SK-N-SH (cell line): ENCODE measurements at regions not wholly inside any gene's neighbourhood (a gene's known extent, or its start where the extent isn't known, plus 50 kb on each side); places are given as distances from the start of the nearest gene placed in this dataset.

Source experiments
- CTCF ChIA-PET: fragments of 300-600, 350-600 bp; formaldehyde crosslinking; extraction: SDS; loops from one replicate; lab custom pipeline; 2021; lab: Yijun Ruan, JAX
- POLR2A ChIA-PET: fragments of 350-600 bp; sonication (Branson Sonifier 250); formaldehyde crosslinking; extraction: SDS; loops from one replicate; lab custom pipeline; 2020; ENCODE audit warnings: antibody characterized with exemption, inconsistent platforms; lab: Yijun Ruan, JAX
- DNase-seq: peaks from one replicate; pipeline ENCODE4 v3.0.0; 2012
- H2AFZ ChIP-seq: fragments of 200-600 bp; sonication (generic); 2 replicates; pipeline ENCODE4 v1.8.1; 2016; ENCODE audit warnings: antibody characterized with exemption, mild to moderate bottlenecking, low read depth
- H3F3A ChIP-seq: fragments of 200-600 bp; sonication (generic); replicated peaks from 2 replicates; pipeline ENCODE3; 2016; ENCODE audit warnings: antibody characterized with exemption, mild to moderate bottlenecking; ENCODE audit not compliant: insufficient read depth
- H3K27ac ChIP-seq, 2 experiments: fragments of 200-500 bp in 1 of 2; fragments of 200-600 bp in 1 of 2; sonication (Bioruptor generic) in 1 of 2; sonication (generic), shearing (Covaris generic) in 1 of 2; 2 replicates each; pipeline versions ENCODE4 v1.5.1 to v1.6.1; 2014 to 2016; ENCODE audit warnings: low read depth in 2 of 2, inconsistent platforms in 1 of 2, low read length in 1 of 2, mild to moderate bottlenecking in 1 of 2, mixed read lengths in 1 of 2
- H3K27me3 ChIP-seq: fragments of 200-600 bp; sonication (generic), shearing (Covaris generic); 2 replicates; pipeline ENCODE4 v1.6.1; 2016; ENCODE audit warnings: mixed run types; ENCODE audit not compliant: insufficient read depth
- H3K36me3 ChIP-seq, 2 experiments: fragments of 200-500 bp in 1 of 2; fragments of 200-600 bp in 1 of 2; sonication (Bioruptor generic) in 1 of 2; sonication (generic) in 1 of 2; replicated peaks in 1 of 2; 2 replicates each; pipeline versions ENCODE3 to v1.5.1; 2014 to 2016; ENCODE audit warnings: low read length in 1 of 2, mild to moderate bottlenecking in 1 of 2; ENCODE audit not compliant: insufficient read depth in 2 of 2, control insufficient read depth in 1 of 2
- H3K4me1 ChIP-seq, 2 experiments: fragments of 200-500 bp in 1 of 2; fragments of 200-600 bp in 1 of 2; sonication (Bioruptor generic) in 1 of 2; sonication (generic), shearing (Covaris generic) in 1 of 2; 2 replicates each; pipeline versions ENCODE4 v1.5.1 to v1.6.1; 2014 to 2016; ENCODE audit warnings: low read depth in 1 of 2, low read length in 1 of 2, mixed run types in 1 of 2; ENCODE audit not compliant: insufficient read depth in 2 of 2, control insufficient read depth in 1 of 2
- H3K4me2 ChIP-seq: fragments of 200-600 bp; sonication (generic), shearing (Covaris generic); 2 replicates; pipeline ENCODE4 v1.6.1; 2017; ENCODE audit warnings: mixed run types
- H3K4me3 ChIP-seq, 2 experiments: fragments of 200-500 bp in 1 of 2; fragments of 200-600 bp in 1 of 2; sonication (Bioruptor generic) in 1 of 2; sonication (generic), shearing (Covaris generic) in 1 of 2; 2 replicates each; pipeline versions ENCODE4 v1.5.1 to v1.8.1; 2014 to 2016; ENCODE audit warnings: low read depth in 2 of 2, inconsistent platforms in 1 of 2, low read length in 1 of 2, mild to moderate bottlenecking in 1 of 2, mixed read lengths in 1 of 2, moderate library complexity in 1 of 2
- H3K79me2 ChIP-seq: fragments of 200-600 bp; sonication (generic); 2 replicates; pipeline ENCODE4 v1.8.1; 2017; ENCODE audit warnings: mild to moderate bottlenecking; ENCODE audit not compliant: insufficient read depth
- H3K9ac ChIP-seq: fragments of 200-600 bp; sonication (generic); 2 replicates; pipeline ENCODE4 v1.6.1; 2017; ENCODE audit warnings: mixed run types
- H3K9me2 ChIP-seq: fragments of 200-600 bp; sonication (generic); 2 replicates; pipeline ENCODE4 v1.6.1; 2017; ENCODE audit warnings: mixed run types
- H3K9me3 ChIP-seq: fragments of 200-600 bp; sonication (generic); 2 replicates; pipeline ENCODE4 v1.6.1; 2017; ENCODE audit warnings: mixed run types, mild to moderate bottlenecking, moderate library complexity
- H4K20me1 ChIP-seq: fragments of 200-600 bp; sonication (generic); 2 replicates; pipeline ENCODE4 v1.6.1; 2017; ENCODE audit warnings: mild to moderate bottlenecking, mixed run types; ENCODE audit not compliant: insufficient read depth
- CTCF ChIP-seq: fragments of 200-600 bp; sonication (generic); IDR thresholded peaks from 2 replicates; pipeline ENCODE4 v1.6.1; 2017; ENCODE audit warnings: antibody characterized with exemption, mild to moderate bottlenecking, moderate library complexity
- ELF1 ChIP-seq: IDR thresholded peaks from 2 replicates; pipeline ENCODE4 v1.4.0; 2012
- EZH2phosphoT487 ChIP-seq: fragments of 200-600 bp; sonication (generic); IDR thresholded peaks from 2 replicates; pipeline ENCODE4 v1.6.1; 2017; ENCODE audit warnings: low read depth, mixed run types, mild to moderate bottlenecking, antibody characterized with exemption, moderate library complexity, borderline replicate concordance
- FOXM1 ChIP-seq: IDR thresholded peaks from 2 replicates; pipeline ENCODE4 v1.4.0; 2012; ENCODE audit warnings: low read depth, mild to moderate bottlenecking
- GABPA ChIP-seq: IDR thresholded peaks from 2 replicates; pipeline ENCODE4 v1.4.0; 2012; ENCODE audit warnings: low read depth, mild to moderate bottlenecking
- GATA2 ChIP-seq: sonication (generic); formaldehyde crosslinking; IDR thresholded peaks from 2 replicates; pipeline ENCODE4 v1.5.0; 2020; ENCODE audit warnings: mild to moderate bottlenecking, missing genetic modification reagents
- JUND ChIP-seq: IDR thresholded peaks from 2 replicates; pipeline ENCODE4 v1.4.0; 2012
- MXI1 ChIP-seq: IDR thresholded peaks from 2 replicates; pipeline ENCODE4 v1.6.1; 2012; ENCODE audit warnings: mild to moderate bottlenecking, low read depth, low read length, improper control_type of control experiment
- NRF1 ChIP-seq: IDR thresholded peaks from 2 replicates; pipeline ENCODE4 v1.6.1; 2012; ENCODE audit warnings: low read depth, mild to moderate bottlenecking, low read length
- POLR2AphosphoS5 ChIP-seq: IDR thresholded peaks from 2 replicates; pipeline ENCODE4 v1.6.1; 2012; ENCODE audit warnings: low read depth, low read length
- RAD21 ChIP-seq: IDR thresholded peaks from 2 replicates; pipeline ENCODE4 v1.6.1; 2012; ENCODE audit warnings: mild to moderate bottlenecking, low read length
- REST ChIP-seq: IDR thresholded peaks from 2 replicates; pipeline ENCODE4 v1.6.1; 2012; ENCODE audit warnings: mild to moderate bottlenecking, low read depth, low read length, moderate library complexity
- USF1 ChIP-seq: IDR thresholded peaks from 2 replicates; pipeline ENCODE4 v1.4.0; 2012; ENCODE audit warnings: low read depth, borderline replicate concordance
- WGBS: methylation state at CpG from one replicate; pipeline ENCODE4 v1.1.6; 2017; ENCODE audit warnings: low lambda C conversion rate; 5-methylcytosine and 5-hydroxymethylcytosine counted together

GRCh38 chr2:220568296-220568695 is 940.9 kb downstream of the SLC4A3 start:
- H3K4me2 ChIP-seq, result no peak overlapping the region
- no peaks in the 10 kb centered on the region for H3K79me2 ChIP-seq
- no peak overlapping the region for H3K9ac ChIP-seq
- H3K27ac ChIP-seq, result no peak overlapping the region
- TF ChIP-seq NRF1 (no peak), POLR2AphosphoS5 (no peak), JUND (no peak), RAD21 (no peak), ELF1 (no peak), USF1 (no peak), FOXM1 (no peak), GABPA (no peak), EZH2phosphoT487 (no peak), MXI1 (no peak), REST (no peak), GATA2 (CRISPR knock-in tag) (no peak), CTCF (no peak)
- H3K9me3 ChIP-seq, result no peaks in the 10 kb centered on the region
- no peak overlapping the region for H2AFZ ChIP-seq
- H3K27me3 ChIP-seq, result no peaks in the 10 kb centered on the region
- no peak overlapping the region for H3K4me3 ChIP-seq
- POLR2A ChIA-PET, result no interaction called here
- no peak for DNase-seq
- no peaks in the 10 kb centered on the region for H3K4me1 ChIP-seq
- H3K9me2 ChIP-seq, result no peaks in the 10 kb centered on the region
- WGBS, result 19% methylated on average over 8 of the region's 8 CpGs
- CTCF ChIA-PET, result no interaction called here
- H3F3A ChIP-seq, result no peaks in the 10 kb centered on the region
- no peaks in the 10 kb centered on the region for H4K20me1 ChIP-seq
- H3K36me3 ChIP-seq, result no peaks in the 10 kb centered on the region
